HUDEP-2 (cell line): ENCODE measurements at regions not wholly inside any gene's neighbourhood (a gene's known extent, or its start where the extent isn't known, plus 50 kb on each side); places are given as distances from the start of the nearest gene placed in this dataset.

Source experiments
- DNase-seq, 76 experiments: peaks; one replicate each; lab custom pipeline; 2025; ENCODE audit not compliant: unreplicated experiment in 76 of 76; lab: John Stamatoyannopoulos, UW

DNA sequence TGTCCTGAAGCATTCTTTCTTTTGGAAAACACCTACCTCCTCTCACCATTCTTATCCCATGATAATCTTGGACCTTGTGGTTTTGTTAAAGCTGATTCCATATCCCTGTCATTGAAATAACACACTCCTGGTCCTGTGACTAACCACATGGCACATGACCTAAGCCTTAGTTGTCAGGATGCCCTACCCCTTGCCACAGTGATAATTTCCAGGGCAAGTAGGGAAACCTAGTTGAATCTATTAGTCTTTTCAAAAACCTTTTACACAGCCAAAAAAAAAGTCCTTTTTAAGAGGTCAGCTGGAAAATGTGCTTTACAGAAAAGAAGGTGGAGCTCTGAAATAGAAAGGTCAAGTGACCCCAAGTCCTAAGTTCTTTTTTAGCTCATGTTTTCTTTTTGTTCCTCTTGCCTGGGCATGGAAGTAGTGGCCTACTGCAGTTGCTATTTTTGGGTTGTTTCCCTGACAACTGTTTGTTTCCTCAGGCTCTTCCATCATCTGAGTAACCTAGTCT is 608.4 kb downstream of the LRFN5 start:
- DNase-seq: no peak

DNA sequence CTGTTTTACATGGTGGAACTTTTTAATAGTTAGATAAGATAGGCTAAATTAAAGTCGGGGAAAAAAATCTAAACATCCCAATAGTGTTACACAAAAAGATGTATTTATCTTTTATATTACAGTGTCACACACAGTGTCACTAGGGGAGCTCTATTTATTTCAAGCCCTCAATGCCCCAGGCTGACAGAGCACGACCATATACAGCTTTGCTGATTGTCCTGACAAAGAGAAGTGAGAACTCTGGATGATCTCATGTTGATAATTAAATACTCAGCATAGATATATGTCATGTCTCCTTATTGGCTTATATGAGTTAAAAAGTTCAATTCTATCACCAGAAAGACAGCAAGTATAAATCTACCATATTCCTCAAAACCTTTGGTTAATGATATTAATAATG is 594.3 kb downstream of the LRFN5 start:
- no peak for DNase-seq

GRCh38 chr14:42198010-42198409 is 591.3 kb downstream of the LRFN5 start:
- DNase-seq: no peak

GRCh38 chr14:42192738-42193653 is 586.3 kb downstream of the LRFN5 start:
- no peak for DNase-seq

DNA sequence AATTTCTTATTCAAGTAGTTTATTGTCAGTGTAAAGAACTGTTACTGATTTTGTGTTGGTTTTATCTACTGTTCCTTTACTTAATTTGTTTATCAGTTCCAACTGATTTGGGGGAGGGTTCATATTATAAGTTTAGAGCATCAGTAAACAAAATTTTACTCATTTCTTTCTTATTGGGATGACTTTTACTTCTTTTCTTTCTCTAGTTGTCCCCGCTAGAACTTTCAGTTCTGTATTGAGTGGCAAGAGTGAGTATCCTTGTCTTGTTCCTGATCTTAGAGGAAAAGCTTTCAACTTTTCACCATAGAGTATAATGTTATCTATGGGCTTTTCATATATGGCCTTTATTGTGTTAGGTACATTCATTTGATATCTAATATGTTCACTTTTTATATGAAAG is 584.1 kb downstream of the LRFN5 start:
- DNase-seq: no peak

- DNase-seq: no peak
Observed at GRCh38 chr14:42187846-42188245, 581.2 kb downstream of the LRFN5 start.

GRCh38 chr14:42185718-42186117 is 579.0 kb downstream of the LRFN5 start:
- no peak for DNase-seq

DNA sequence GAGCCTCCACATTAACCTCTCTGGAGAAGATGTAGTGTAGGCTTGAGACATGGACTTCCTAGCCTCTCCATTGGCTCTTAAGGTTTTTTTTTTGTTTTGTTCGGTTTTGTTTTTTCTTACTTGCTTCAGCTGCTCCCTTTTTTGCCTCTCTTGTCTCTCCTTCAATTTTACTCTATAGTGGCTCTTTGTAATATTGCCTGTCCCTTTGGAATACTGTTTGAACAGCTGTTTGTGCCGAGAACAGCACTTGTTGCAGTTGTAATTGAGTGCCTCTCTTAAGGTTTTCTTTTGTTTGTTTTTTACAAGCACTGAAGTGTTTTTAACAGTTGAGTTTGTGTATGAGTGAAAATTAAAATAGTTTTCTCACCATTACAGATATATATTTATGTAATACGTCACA is 567.7 kb downstream of the LRFN5 start:
- DNase-seq: no peak

- DNase-seq: no peak
Observed at GRCh38 chr14:42173206-42173605, 566.5 kb downstream of the LRFN5 start.

DNA sequence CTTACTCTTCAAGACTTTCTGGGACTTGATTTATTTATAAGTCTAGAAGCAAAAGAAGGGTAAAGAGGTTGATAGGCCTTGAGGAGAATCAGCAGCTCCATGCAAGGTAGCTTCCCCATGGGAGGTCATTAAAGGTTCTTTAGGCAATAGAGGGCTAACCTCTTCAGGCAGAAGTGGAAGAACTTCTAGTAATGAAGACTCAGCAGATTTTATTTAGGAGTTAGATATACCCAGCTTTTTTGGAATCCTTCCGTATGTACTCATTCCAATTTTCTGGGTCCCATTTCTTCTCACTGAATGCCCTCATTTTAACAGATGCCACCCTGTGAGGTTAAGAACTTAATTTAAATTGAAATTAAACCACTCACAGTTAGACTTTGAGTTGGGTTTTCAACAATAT is 565.6 kb downstream of the LRFN5 start:
- no peak for DNase-seq

GRCh38 chr14:42163136-42163535 is 556.5 kb downstream of the LRFN5 start:
- DNase-seq: no peak

DNA sequence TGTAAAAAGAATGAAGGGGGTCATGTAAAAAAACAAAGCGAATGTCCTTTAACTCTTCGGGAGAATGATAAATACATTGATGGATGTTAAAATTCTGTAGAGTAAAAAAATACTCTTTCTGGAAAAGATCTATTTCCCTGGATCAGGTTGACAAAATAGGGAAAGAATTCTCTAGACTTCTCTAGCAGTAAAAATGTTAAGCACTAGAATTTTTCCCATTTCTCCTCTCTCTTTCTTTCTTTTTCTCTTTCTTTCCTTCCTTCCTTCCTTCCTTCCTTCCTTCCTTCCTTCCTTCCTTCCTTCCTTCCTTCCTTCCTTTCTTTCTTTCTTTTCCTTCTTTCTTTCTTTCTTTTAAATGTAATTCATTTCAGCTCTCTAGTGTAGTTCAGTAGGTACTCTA is 552.5 kb downstream of the LRFN5 start:
- no peak for DNase-seq

DNA sequence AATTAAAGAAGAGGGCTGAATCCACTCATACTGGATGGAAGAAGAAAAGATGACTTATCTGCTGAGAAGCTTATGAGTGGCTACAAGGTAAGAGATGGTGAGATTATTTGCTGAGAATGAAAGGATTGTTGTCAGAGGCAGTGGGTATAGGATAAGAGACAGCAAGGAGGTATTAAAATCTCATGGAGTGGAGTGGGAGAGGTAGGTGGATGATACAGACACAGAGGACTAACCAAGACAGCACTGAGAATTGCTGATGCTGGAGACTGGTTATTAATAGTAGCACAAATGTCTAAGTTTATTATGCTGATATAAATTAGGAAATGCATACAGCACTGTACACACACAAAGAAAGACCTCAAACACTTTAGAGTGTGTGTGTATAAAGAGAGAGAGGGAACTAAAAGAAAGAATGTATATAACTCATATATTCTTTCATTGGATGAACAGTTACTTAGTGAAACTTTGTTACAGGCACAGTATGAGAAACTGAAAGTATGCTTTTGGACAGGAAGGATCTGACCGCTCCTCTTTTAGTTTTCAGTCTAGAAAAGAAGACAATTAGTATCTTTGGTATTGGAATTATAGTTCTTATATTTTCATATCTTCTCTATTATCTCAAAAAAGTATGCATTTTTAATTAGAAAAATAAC is 543.1 kb downstream of the LRFN5 start:
- DNase-seq: no peak

DNA sequence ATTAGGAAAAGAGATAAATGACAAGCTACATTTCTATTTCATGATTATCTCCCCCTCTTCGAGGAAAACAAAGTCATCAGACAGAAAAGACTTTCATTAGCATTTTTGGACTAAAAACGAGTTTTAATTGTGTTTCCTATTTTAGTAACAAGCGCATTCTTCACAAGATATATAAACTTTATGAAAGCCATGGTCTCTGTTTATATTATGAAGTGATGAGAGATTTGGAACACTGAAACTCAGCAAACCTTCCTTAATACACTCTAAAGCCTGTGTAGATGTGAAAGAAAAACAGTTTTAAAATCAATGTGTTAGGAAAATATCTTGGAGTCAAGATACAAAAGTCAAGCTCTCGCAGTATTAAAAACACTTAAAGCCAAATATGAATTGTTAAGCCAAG is 539.1 kb downstream of the LRFN5 start:
- DNase-seq: no peak

DNA sequence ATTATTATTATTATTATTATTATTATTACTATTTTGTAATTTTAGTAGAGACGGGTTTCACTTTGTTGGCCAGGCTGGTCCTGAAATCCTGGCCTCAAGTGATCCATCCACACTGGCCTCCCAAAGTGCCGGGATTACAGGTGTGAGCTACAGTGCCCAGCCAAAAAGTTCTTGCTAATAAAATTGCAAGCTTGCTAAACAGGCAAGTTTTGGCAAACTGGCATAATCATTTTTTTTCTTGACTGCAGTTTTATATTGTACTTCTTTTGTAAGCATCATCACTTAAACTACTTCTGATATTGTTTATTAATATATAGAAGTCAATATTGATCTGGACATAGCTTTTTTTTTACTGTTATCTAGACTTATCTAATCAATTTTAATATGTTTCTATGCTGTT is 536.4 kb downstream of the LRFN5 start:
- DNase-seq: no peak

DNA sequence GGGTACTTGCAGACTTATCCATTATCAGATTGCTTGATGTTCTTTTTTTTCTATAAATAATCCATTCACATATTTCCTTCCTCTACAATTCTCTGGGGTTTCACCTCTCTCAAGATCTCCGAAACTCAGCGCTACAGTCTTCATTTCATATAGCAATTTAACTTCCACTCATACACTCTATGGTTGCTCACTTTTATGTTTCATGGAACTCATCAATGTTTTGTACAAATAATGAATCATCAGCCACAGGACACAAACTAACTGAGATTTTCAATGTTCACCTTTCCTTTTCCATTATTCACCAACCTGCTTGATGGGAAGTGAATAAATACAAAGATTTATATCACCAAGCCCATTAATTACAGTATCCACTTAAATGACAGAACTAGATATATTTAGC is 534.7 kb downstream of the LRFN5 start:
- DNase-seq: no peak

DNA sequence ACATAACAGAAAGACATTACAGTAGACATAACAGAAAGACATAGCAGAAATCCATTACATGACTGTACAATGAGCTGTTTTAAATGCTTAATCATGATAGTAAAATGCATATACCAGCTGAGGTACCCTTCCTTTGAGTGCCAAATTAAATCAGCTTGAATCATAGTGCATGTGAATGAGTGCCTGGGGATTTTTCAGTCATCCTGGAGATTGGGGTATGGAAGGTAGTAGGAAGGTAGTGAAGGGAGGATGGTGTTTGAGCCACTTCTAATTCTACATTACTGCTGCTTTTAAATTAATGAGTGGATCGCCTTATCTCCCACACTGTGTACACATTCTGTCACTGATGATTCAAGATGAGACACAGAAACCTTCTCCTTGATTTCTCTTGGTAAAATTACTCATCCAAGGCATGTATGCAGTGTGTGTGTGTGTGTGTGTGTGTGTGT is 534.2 kb downstream of the LRFN5 start:
- DNase-seq: no peak

- DNase-seq: no peak
Observed at GRCh38 chr14:42140001-42140400, 533.3 kb downstream of the LRFN5 start.

DNA sequence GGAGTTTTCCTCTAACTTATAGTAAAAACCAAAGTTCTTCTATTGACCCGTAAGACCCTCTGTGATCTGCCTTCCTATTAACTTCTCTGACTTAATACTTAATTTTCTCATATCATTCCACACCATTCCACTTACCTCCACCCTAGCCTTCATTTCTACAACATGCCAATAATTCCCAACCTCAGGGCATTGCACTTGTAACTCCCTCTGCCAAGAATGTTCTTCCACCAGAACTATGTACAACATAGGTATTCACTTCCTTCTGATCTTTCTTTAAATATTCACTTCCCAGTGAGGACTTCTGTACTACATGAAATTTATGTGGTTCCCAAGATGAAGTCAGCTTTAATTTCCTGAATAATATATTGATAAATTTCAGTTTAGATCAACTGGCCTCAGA is 531.7 kb downstream of the LRFN5 start:
- no peak for DNase-seq

DNA sequence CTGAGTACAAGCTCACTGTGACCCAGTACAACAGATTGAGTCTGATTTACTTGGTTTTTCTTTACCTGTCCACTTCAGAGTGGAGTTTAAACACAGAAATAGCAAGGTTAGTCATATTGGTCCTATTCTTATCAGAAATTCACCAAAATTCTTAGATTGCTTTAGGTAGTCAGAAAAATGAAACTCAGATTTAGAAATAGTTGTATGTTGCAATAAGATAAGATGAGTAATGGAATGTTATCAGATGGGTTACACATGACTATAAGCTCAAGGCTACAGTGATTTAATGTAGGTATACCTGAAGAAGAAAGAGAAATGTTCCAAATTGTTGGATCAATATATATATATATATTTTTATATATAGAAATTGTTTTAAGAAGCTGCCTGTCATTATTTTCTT is 524.1 kb downstream of the LRFN5 start:
- DNase-seq: no peak

- no peak for DNase-seq
Observed at GRCh38 chr14:42123526-42123925, 516.9 kb downstream of the LRFN5 start.
